ENCODE measurements at regions not wholly inside any gene's neighbourhood (a gene's known extent, or its start where the extent isn't known, plus 50 kb on each side); places are given as distances from the start of the nearest gene placed in this dataset.
A peak's percentile ranks its signal among the peaks of the same experiment; 100 is the strongest.

- intact Hi-C loops (cut with DNase I): no loop called here
- DNase-seq (no peak), ATAC-seq (no peak)
- H3K27ac ChIP-seq (ENCODE audit: low read length): no peak overlapping the region
- H3K4me3 ChIP-seq (ENCODE audit: low read length): no peak overlapping the region
- H3K9me3 ChIP-seq (ENCODE audit: control insufficient read depth, low read length): no peaks in the 10 kb centered on the region
- 36% methylated on average over 3 of the region's 3 CpGs for WGBS
- no peaks in the 10 kb centered on the region for H3K27me3 ChIP-seq (ENCODE audit: control insufficient read depth, insufficient read depth)
- H3K4me1 ChIP-seq (ENCODE audit: control insufficient read depth, insufficient read depth, low read length): no peaks in the 10 kb centered on the region
These were observed 53.7 kb upstream of the SEMA3A start for GRCh38 chr7:84248267-84248666.

- no peak for DNase-seq
- Histone ChIP-seq H3K4me3 (ENCODE audit: low read length) (no peak overlapping the region), H3K9me3 (ENCODE audit: control insufficient read depth, low read length) (no peaks in the 10 kb centered on the region), H3K27me3 (ENCODE audit: control insufficient read depth, insufficient read depth) (no peaks in the 10 kb centered on the region), H3K4me1 (ENCODE audit: control insufficient read depth, insufficient read depth, low read length) (no peaks in the 10 kb centered on the region), H3K27ac (ENCODE audit: low read length) (no peak overlapping the region)
- WGBS: 93% methylated on average over 1 of the region's 1 CpG
- intact Hi-C loops (cut with DNase I): no loop called here
- ATAC-seq: no peak
These were observed 53.0 kb upstream of the SEMA3A start for GRCh38 chr7:84247591-84247990.

- Histone ChIP-seq H3K27ac (ENCODE audit: low read length) (no peak overlapping the region), H3K4me1 (ENCODE audit: control insufficient read depth, insufficient read depth, low read length) (no peaks in the 10 kb centered on the region), H3K4me3 (ENCODE audit: low read length) (no peak overlapping the region), H3K27me3 (ENCODE audit: control insufficient read depth, insufficient read depth) (no peaks in the 10 kb centered on the region), H3K9me3 (ENCODE audit: control insufficient read depth, low read length) (no peaks in the 10 kb centered on the region)
- intact Hi-C loops (cut with DNase I): no loop called here
- ATAC-seq (no peak), DNase-seq (peak in 1 of 3 donors; percentile 38)
- 71% methylated on average over 5 of the region's 5 CpGs for WGBS
These were observed 51.2 kb upstream of the SEMA3A start for GRCh38 chr7:84245835-84246234.

Data from right cardiac atrium (tissue), 5 donors.